ENCODE measurements at regions not wholly inside any gene's neighbourhood (a gene's known extent, or its start where the extent isn't known, plus 50 kb on each side); places are given as distances from the start of the nearest gene placed in this dataset.

- TF ChIP-seq NR2C2 (CRISPR knock-in tag; IDR thresholded peaks at IDR 0.05), result no peak
- TF ChIP-seq SMAD4 (CRISPR knock-in tag; IDR thresholded peaks at IDR 0.05), result no peak
- no peak for TF ChIP-seq KAT7 (CRISPR knock-in tag; IDR thresholded peaks at IDR 0.05; ENCODE audit: borderline replicate concordance)
- TF ChIP-seq RELA (CRISPR knock-in tag; IDR thresholded peaks at IDR 0.05; ENCODE audit: borderline replicate concordance), result no peak
- TF ChIP-seq, protein P1, sequence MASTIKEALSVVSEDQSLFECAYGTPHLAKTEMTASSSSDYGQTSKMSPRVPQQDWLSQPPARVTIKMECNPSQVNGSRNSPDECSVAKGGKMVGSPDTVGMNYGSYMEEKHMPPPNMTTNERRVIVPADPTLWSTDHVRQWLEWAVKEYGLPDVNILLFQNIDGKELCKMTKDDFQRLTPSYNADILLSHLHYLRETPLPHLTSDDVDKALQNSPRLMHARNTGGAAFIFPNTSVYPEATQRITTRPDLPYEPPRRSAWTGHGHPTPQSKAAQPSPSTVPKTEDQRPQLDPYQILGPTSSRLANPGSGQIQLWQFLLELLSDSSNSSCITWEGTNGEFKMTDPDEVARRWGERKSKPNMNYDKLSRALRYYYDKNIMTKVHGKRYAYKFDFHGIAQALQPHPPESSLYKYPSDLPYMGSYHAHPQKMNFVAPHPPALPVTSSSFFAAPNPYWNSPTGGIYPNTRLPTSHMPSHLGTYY (CRISPR knock-in tag; IDR thresholded peaks at IDR 0.05), result no peak
- TF ChIP-seq GABPB1 (CRISPR knock-in tag; IDR thresholded peaks at IDR 0.05), result no peak
Measured at GRCh38 chr12:42957136-42957535, 367.6 kb upstream of the PRICKLE1 start (continued).

DNA sequence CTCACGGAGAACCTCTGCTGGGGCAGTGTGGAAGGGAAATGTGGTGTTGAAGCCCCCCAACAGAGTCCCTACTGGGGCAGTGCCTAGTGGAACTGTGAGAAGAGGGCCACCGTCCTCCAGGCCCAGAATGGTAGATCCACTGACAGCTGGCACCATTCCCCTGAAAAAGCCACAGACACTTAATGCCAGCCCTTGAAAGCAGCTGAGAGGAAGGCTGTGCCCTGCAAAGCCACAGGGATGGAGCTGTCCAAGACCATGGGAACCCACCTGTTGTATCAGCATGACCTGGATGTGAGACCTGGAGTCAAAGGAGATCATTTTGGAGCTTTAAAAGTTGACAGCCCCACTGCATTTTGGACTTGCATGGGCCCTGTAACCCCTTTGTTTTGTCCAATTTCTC is 363.5 kb upstream of the PRICKLE1 start:
- 0 out of 2 replicates have a peak, but pooled peaks cover 3% of the 10 kb centered on the region for H3K27me3 Mint-ChIP-seq (ENCODE audit: low read depth)
- peaks cover 41% of the 10 kb centered on the region for H3K9me3 Mint-ChIP-seq
- H3K4me3 Mint-ChIP-seq, result no peak overlapping the region
- no peak for DNase-seq (ENCODE audit: low spot score)
- TF ChIP-seq IRF2 (CRISPR knock-in tag; IDR thresholded peaks at IDR 0.05; ENCODE audit: borderline replicate concordance, low read depth) (no peak), SMAD4 (CRISPR knock-in tag; IDR thresholded peaks at IDR 0.05) (no peak), ZMAT4 (CRISPR knock-in tag; IDR thresholded peaks at IDR 0.05) (no peak), ZNF416 (CRISPR knock-in tag; IDR thresholded peaks at IDR 0.05) (no peak), TEAD4 (CRISPR knock-in tag; IDR thresholded peaks at IDR 0.05) (no peak), ETV6 (CRISPR knock-in tag; IDR thresholded peaks at IDR 0.05) (no peak), ESRRA (CRISPR knock-in tag; IDR thresholded peaks at IDR 0.05; ENCODE audit: borderline replicate concordance) (no peak), HMGXB4 (CRISPR knock-in tag; IDR thresholded peaks at IDR 0.05) (no peak), CREM (CRISPR knock-in tag; IDR thresholded peaks at IDR 0.05) (no peak), ATF6 (CRISPR knock-in tag; IDR thresholded peaks at IDR 0.05) (no peak), ZNF232 (CRISPR knock-in tag; IDR thresholded peaks at IDR 0.05) (no peak), NFE2L1 (CRISPR knock-in tag; IDR thresholded peaks at IDR 0.05) (no peak), FOXJ3 (CRISPR knock-in tag; IDR thresholded peaks at IDR 0.05; ENCODE audit: borderline replicate concordance) (no peak), FOXP4 (CRISPR knock-in tag; IDR thresholded peaks at IDR 0.05) (no peak), NR3C1 (CRISPR knock-in tag; conservative IDR thresholded peaks at IDR 0.05; ENCODE audit: low read depth) (no peak)
- TF ChIP-seq, protein P2, sequence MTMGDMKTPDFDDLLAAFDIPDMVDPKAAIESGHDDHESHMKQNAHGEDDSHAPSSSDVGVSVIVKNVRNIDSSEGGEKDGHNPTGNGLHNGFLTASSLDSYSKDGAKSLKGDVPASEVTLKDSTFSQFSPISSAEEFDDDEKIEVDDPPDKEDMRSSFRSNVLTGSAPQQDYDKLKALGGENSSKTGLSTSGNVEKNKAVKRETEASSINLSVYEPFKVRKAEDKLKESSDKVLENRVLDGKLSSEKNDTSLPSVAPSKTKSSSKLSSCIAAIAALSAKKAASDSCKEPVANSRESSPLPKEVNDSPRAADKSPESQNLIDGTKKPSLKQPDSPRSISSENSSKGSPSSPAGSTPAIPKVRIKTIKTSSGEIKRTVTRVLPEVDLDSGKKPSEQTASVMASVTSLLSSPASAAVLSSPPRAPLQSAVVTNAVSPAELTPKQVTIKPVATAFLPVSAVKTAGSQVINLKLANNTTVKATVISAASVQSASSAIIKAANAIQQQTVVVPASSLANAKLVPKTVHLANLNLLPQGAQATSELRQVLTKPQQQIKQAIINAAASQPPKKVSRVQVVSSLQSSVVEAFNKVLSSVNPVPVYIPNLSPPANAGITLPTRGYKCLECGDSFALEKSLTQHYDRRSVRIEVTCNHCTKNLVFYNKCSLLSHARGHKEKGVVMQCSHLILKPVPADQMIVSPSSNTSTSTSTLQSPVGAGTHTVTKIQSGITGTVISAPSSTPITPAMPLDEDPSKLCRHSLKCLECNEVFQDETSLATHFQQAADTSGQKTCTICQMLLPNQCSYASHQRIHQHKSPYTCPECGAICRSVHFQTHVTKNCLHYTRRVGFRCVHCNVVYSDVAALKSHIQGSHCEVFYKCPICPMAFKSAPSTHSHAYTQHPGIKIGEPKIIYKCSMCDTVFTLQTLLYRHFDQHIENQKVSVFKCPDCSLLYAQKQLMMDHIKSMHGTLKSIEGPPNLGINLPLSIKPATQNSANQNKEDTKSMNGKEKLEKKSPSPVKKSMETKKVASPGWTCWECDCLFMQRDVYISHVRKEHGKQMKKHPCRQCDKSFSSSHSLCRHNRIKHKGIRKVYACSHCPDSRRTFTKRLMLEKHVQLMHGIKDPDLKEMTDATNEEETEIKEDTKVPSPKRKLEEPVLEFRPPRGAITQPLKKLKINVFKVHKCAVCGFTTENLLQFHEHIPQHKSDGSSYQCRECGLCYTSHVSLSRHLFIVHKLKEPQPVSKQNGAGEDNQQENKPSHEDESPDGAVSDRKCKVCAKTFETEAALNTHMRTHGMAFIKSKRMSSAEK (CRISPR knock-in tag; IDR thresholded peaks at IDR 0.05; ENCODE audit: borderline replicate concordance), result no peak
- TF ChIP-seq, protein P3, sequence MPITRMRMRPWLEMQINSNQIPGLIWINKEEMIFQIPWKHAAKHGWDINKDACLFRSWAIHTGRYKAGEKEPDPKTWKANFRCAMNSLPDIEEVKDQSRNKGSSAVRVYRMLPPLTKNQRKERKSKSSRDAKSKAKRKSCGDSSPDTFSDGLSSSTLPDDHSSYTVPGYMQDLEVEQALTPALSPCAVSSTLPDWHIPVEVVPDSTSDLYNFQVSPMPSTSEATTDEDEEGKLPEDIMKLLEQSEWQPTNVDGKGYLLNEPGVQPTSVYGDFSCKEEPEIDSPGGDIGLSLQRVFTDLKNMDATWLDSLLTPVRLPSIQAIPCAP (CRISPR knock-in tag; IDR thresholded peaks at IDR 0.05), result no peak
- no peak for ATAC-seq
- no peak overlapping the region for H3K27ac Mint-ChIP-seq
- peaks cover 22% of the 10 kb centered on the region for H3K36me3 Mint-ChIP-seq
- H3K4me1 Mint-ChIP-seq, result no peaks in the 10 kb centered on the region
- CTCF ChIA-PET, result no interaction called here
- POLR2A ChIA-PET, result no interaction called here

All from WTC11 (cell line).